Transverse colon (tissue), 3 donors: ENCODE measurements at regions not wholly inside any gene's neighbourhood (a gene's known extent, or its start where the extent isn't known, plus 50 kb on each side); places are given as distances from the start of the nearest gene placed in this dataset.

Experiments
- POLR2A ChIP-seq: fragments of 450-650 bp; IDR thresholded peaks from one replicate; pipeline ENCODE4 v1.6.1; 2016; ENCODE audit warnings: antibody characterized with exemption, mild to moderate bottlenecking, moderate library complexity
- TF ChIP-seq, protein P1 (sequence below), 5 experiments: fragments of 200-600 bp in 3 of 5; fragments of 450-650 bp in 2 of 5; sonication (generic) in 3 of 5; IDR thresholded peaks; 1 replicate in 2 of 5; 2 replicates in 3 of 5; pipeline ENCODE4 v1.5.1; 2016 to 2017; ENCODE audit warnings: antibody characterized with exemption in 5 of 5, inconsistent platforms in 3 of 5, mild to moderate bottlenecking in 2 of 5, moderate library complexity in 1 of 5

DNA sequence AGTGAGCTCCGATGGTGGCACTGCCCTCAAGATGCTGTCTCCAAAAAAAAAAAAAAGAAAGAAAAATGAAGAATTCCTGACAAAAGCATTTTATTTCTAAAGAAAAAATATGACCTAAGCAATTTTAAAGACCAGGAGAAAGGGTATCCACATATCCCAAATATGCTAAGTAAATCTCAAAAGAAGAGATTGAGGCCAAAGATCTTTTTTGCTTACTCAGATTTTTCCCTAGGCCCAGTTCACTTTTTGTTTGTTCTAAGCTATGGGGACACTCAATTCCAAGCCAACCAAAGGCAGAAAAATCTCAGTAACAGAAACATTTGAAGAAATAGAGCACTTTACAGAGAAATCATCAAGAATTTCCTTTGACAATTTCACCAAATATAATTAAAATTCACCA lies 150.8 kb downstream of the SOX9 start:
- TF ChIP-seq, protein P1, sequence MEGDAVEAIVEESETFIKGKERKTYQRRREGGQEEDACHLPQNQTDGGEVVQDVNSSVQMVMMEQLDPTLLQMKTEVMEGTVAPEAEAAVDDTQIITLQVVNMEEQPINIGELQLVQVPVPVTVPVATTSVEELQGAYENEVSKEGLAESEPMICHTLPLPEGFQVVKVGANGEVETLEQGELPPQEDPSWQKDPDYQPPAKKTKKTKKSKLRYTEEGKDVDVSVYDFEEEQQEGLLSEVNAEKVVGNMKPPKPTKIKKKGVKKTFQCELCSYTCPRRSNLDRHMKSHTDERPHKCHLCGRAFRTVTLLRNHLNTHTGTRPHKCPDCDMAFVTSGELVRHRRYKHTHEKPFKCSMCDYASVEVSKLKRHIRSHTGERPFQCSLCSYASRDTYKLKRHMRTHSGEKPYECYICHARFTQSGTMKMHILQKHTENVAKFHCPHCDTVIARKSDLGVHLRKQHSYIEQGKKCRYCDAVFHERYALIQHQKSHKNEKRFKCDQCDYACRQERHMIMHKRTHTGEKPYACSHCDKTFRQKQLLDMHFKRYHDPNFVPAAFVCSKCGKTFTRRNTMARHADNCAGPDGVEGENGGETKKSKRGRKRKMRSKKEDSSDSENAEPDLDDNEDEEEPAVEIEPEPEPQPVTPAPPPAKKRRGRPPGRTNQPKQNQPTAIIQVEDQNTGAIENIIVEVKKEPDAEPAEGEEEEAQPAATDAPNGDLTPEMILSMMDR (IDR thresholded peaks at IDR 0.05), result no peak
- no peak for TF ChIP-seq POLR2A
